ENCODE measurements at regions not wholly inside any gene's neighbourhood (a gene's known extent, or its start where the extent isn't known, plus 50 kb on each side); places are given as distances from the start of the nearest gene placed in this dataset.
A peak's percentile ranks its signal among the peaks of the same experiment; 100 is the strongest.

GRCh38 chr22:48849963-48850657 is 977.6 kb downstream of the BRD1 start:
- no peak for DNase-seq

GRCh38 chr22:48849219-48849912 is 978.3 kb downstream of the BRD1 start:
- DNase-seq: no peak

- DNase-seq: no peak
These were observed 981.5 kb downstream of the BRD1 start for GRCh38 chr22:48846200-48846599.

GRCh38 chr22:48845356-48845936 is 982.2 kb downstream of the BRD1 start:
- DNase-seq: no peak

GRCh38 chr22:48844056-48844675 is 983.5 kb downstream of the BRD1 start:
- no peak for DNase-seq

- no peak for DNase-seq
These were observed 984.0 kb downstream of the BRD1 start for GRCh38 chr22:48843640-48844039.

- DNase-seq: no peak
These were observed 984.7 kb downstream of the BRD1 start for GRCh38 chr22:48842976-48843375.

GRCh38 chr22:48842583-48842945 is 985.1 kb downstream of the BRD1 start:
- DNase-seq: no peak

- DNase-seq: no peak
These were observed 985.6 kb downstream of the BRD1 start for GRCh38 chr22:48841881-48842582.

- DNase-seq: no peak
These were observed 987.3 kb downstream of the BRD1 start for GRCh38 chr22:48840112-48840949.

GRCh38 chr22:48838846-48839730 is 988.6 kb downstream of the BRD1 start:
- peak; percentile 9 for DNase-seq

- no peak for DNase-seq
These were observed 989.3 kb downstream of the BRD1 start for GRCh38 chr22:48838376-48838775.

- no peak for DNase-seq
These were observed 990.2 kb downstream of the BRD1 start for GRCh38 chr22:48837341-48837935.

GRCh38 chr22:48836673-48837340 is 990.9 kb downstream of the BRD1 start:
- DNase-seq: no peak

GRCh38 chr22:48835857-48836672 is 991.6 kb downstream of the BRD1 start:
- DNase-seq: no peak

GRCh38 chr22:48835364-48835763 is 992.3 kb downstream of the BRD1 start:
- DNase-seq: no peak

GRCh38 chr22:48834404-48834803 is 993.3 kb downstream of the BRD1 start:
- DNase-seq: no peak

GRCh38 chr22:48832592-48832991 is 995.1 kb downstream of the BRD1 start:
- DNase-seq: no peak

- DNase-seq: no peak
These were observed 997.8 kb downstream of the BRD1 start for GRCh38 chr22:48829908-48830307.
